Lower leg skin (tissue), 4 donors: ENCODE measurements at regions not wholly inside any gene's neighbourhood (a gene's known extent, or its start where the extent isn't known, plus 50 kb on each side); places are given as distances from the start of the nearest gene placed in this dataset.
A peak's percentile ranks its signal among the peaks of the same experiment; 100 is the strongest.

Experiments
- DNase-seq, 2 donors: peaks; one replicate each; pipeline ENCODE4 v3.0.0-alpha.2; 2019; ENCODE audit warnings: low spot score in 2 of 2
- H3K4me3 ChIP-seq: fragments of 200-600 bp; sonication (generic); 2 replicates; pipeline ENCODE4 v1.5.1; 2017; ENCODE audit warnings: mild to moderate bottlenecking, low read depth; ENCODE audit not compliant: poor library complexity, severe bottlenecking
- CTCF ChIP-seq, 3 donors: fragments of 450-650 bp; IDR thresholded peaks; one replicate each; pipeline ENCODE4 v1.5.1; 2016; ENCODE audit warnings: antibody characterized with exemption in 3 of 3, mild to moderate bottlenecking in 3 of 3, moderate library complexity in 2 of 3
- POLR2A ChIP-seq, 2 donors: fragments of 450-650 bp; IDR thresholded peaks; one replicate each; pipeline ENCODE4 v1.6.1; 2016 to 2017; ENCODE audit warnings: antibody characterized with exemption in 2 of 2, mild to moderate bottlenecking in 1 of 2, moderate library complexity in 1 of 2
- WGBS, 2 donors: methylation state at CpG; one replicate each; pipeline ENCODE4 v1.1.5; 2018; 5-methylcytosine and 5-hydroxymethylcytosine counted together
- intact Hi-C: fragments of 100-400 bp; cut with DNase I; formaldehyde crosslinking; loops from one replicate; pipeline ENCODE4 v1.15.0; 2023; ENCODE audit warnings: low total_unique reads

GRCh38 chr2:30096451-30096850 is 50.4 kb upstream of the YPEL5 start:
- no peak for TF ChIP-seq CTCF (IDR thresholded peaks at IDR 0.05)
- no peak for TF ChIP-seq POLR2A (IDR thresholded peaks at IDR 0.05)
- DNase-seq: peak in 1 of 2 donors; percentile 49
- no peak overlapping the region for H3K4me3 ChIP-seq
- intact Hi-C loops: no loop called here
- WGBS, 2 donors: 55 to 67% methylated on average over 4 of the region's 4 CpGs
